Colonic mucosa (tissue), 4 donors: ENCODE measurements at regions not wholly inside any gene's neighbourhood (a gene's known extent, or its start where the extent isn't known, plus 50 kb on each side); places are given as distances from the start of the nearest gene placed in this dataset.

ENCODE experiments used
- DNase-seq: peaks from one replicate; pipeline ENCODE4 v3.0.0-alpha.2; 2020
- H3K27ac ChIP-seq: fragments of 200-600 bp; one replicate; pipeline ENCODE4 v1.8.0; 2021
- H3K27me3 ChIP-seq: fragments of 200-600 bp; one replicate; pipeline ENCODE4 v1.8.0; 2021
- H3K36me3 ChIP-seq: fragments of 200-600 bp; one replicate; pipeline ENCODE4 v1.8.0; 2021
- H3K4me1 ChIP-seq: fragments of 200-600 bp; one replicate; pipeline ENCODE4 v1.8.0; 2021; ENCODE audit warnings: mild to moderate bottlenecking
- H3K4me3 ChIP-seq: fragments of 200-600 bp; one replicate; pipeline ENCODE4 v1.8.0; 2021
- H3K9ac ChIP-seq, 2 donors: one replicate each; pipeline ENCODE4 v1.7.0; 2013; ENCODE audit warnings: control low read depth in 2 of 2, low read depth in 2 of 2, low read length in 2 of 2
- H3K9me3 ChIP-seq: fragments of 200-600 bp; one replicate; pipeline ENCODE4 v1.8.0; 2021
- intact Hi-C: fragments of 100-400 bp; cut with DNase I; formaldehyde crosslinking; loops from one replicate; pipeline ENCODE4 v1.14.1; 2022
- TF ChIP-seq, protein P1 (sequence below): fragments of 200-600 bp; IDR thresholded peaks from one replicate; pipeline ENCODE4 v1.8.0; 2022; ENCODE audit warnings: antibody characterized with exemption, mild to moderate bottlenecking
- donor health status: healthy.
- donor health status: DM: no; HTN: no; CAD: no.
- donor health status: DM: no; HTN: no; CAD: no.

- intact Hi-C loops = no loop called here
- Histone ChIP-seq H3K27ac (no peak overlapping the region), H3K27me3 (no peaks in the 10 kb centered on the region), H3K9me3 (no peaks in the 10 kb centered on the region), H3K36me3 (no peaks in the 10 kb centered on the region), H3K4me1 (no peaks in the 10 kb centered on the region), H3K9ac (no peak overlapping the region), H3K4me3 (no peak overlapping the region)
- TF ChIP-seq, protein P1, sequence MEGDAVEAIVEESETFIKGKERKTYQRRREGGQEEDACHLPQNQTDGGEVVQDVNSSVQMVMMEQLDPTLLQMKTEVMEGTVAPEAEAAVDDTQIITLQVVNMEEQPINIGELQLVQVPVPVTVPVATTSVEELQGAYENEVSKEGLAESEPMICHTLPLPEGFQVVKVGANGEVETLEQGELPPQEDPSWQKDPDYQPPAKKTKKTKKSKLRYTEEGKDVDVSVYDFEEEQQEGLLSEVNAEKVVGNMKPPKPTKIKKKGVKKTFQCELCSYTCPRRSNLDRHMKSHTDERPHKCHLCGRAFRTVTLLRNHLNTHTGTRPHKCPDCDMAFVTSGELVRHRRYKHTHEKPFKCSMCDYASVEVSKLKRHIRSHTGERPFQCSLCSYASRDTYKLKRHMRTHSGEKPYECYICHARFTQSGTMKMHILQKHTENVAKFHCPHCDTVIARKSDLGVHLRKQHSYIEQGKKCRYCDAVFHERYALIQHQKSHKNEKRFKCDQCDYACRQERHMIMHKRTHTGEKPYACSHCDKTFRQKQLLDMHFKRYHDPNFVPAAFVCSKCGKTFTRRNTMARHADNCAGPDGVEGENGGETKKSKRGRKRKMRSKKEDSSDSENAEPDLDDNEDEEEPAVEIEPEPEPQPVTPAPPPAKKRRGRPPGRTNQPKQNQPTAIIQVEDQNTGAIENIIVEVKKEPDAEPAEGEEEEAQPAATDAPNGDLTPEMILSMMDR = no peak
- no peak for DNase-seq
These were observed 137.1 kb upstream of the NDUFV2 start for GRCh38 chr18:8965398-8965797.

DNA sequence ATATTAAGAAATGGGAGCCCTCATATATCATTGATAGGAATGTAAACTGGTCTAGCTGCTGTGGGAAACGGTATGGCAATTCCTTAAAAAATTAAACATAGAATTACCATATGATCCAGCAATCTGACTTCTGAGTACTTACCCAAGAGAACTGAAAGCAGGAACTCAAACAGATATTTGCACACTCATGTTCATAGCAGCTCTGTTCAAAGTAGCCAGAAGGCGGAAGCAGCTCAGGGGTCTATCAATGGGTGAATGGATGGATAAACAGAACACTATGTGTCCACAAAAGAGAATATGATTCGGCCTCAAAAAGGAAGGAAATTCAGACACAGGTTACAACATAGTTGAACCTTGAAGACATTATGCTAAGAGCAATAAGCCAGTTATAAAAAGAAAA, 135.7 kb upstream of the NDUFV2 start:
- TF ChIP-seq, protein P1 = no peak
- Histone ChIP-seq H3K36me3 (no peaks in the 10 kb centered on the region), H3K4me3 (no peak overlapping the region), H3K4me1 (no peaks in the 10 kb centered on the region), H3K27me3 (no peaks in the 10 kb centered on the region), H3K9ac (no peak overlapping the region), H3K9me3 (no peaks in the 10 kb centered on the region), H3K27ac (no peak overlapping the region)
- intact Hi-C loops = no loop called here
- no peak for DNase-seq

GRCh38 chr18:8967573-8967972, 134.9 kb upstream of the NDUFV2 start:
- Histone ChIP-seq H3K27ac (no peak overlapping the region), H3K9me3 (no peaks in the 10 kb centered on the region)
- intact Hi-C loops = no loop called here

DNA sequence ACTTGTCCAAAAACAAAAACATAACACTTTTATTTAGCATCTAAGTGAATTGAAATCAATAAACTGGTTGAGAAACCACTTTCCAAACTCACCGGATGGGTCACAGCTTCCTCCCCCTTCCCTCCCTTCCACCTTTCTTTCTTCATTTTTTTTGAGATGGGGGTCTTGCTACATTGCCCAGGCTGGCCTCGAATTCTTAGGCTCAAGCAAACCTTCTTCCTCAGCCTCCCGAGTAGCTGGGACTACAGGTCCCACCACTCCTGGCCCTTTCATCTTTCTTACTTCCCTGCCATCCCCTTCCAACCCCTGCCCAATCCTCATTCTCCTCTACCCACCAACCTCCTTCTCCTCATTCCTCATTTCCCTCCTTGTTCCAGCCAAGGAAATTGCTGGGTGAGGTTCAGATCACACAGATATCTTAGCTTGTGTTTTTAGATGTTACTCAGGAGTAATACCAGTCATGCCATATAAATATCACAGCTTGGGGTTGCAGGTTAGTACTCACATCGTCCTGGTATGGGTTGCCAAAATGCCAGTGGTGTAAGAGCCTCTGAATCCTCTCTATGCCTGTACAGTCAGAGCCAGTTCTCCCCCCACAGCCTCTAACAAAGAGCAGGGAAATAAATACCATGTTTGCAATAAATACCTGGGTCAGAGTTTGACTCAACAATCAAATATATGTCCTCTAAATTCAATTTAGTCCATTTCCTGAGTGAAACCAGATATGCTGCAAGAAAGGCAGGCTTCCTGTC, 132.7 kb upstream of the NDUFV2 start:
- no peaks in the 10 kb centered on the region for H3K9me3 ChIP-seq
- TF ChIP-seq, protein P1 = no peak
- intact Hi-C loops = no loop called here
- no peaks in the 10 kb centered on the region for H3K36me3 ChIP-seq
- no peaks in the 10 kb centered on the region for H3K4me1 ChIP-seq
- no peak overlapping the region for H3K4me3 ChIP-seq
- no peak overlapping the region for H3K9ac ChIP-seq
- H3K27me3 ChIP-seq = no peaks in the 10 kb centered on the region
- H3K27ac ChIP-seq = no peak overlapping the region
- DNase-seq = no peak

More at GRCh38 chr18:8967573-8967972, 134.9 kb upstream of the NDUFV2 start:
- Histone ChIP-seq H3K9ac (no peak overlapping the region), H3K36me3 (no peaks in the 10 kb centered on the region), H3K4me1 (no peaks in the 10 kb centered on the region), H3K4me3 (no peak overlapping the region), H3K27me3 (no peaks in the 10 kb centered on the region)
- TF ChIP-seq, protein P1 = no peak
- DNase-seq = no peak

DNA sequence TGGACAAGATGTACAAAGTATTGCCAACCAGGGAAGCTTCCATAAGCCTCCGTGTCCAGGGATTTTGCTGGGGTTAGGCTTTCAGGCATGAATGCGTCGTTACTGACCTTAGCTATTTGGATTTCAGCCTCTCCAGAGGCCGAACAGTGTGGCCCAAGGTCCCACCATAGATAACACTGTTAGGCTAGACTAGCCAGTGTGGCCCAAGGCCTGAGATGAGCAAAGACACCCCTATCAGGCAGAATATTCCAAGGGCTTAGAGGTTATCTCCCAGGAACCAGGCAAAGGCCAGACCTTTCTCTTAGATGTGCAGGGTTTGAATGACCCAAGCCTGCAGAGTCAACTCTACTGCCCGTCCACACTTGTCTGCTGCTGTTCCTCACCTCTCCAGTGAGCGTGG, 131.7 kb upstream of the NDUFV2 start:
- no peak overlapping the region for H3K27ac ChIP-seq
- H3K9ac ChIP-seq = no peak overlapping the region
- no peak for DNase-seq
- TF ChIP-seq, protein P1 = no peak
- intact Hi-C loops = no loop called here
- H3K4me1 ChIP-seq = no peaks in the 10 kb centered on the region
- H3K4me3 ChIP-seq = no peak overlapping the region
- H3K36me3 ChIP-seq = no peaks in the 10 kb centered on the region
- H3K9me3 ChIP-seq = no peaks in the 10 kb centered on the region
- no peaks in the 10 kb centered on the region for H3K27me3 ChIP-seq
